Dendritic cell treated with granulocyte-macrophage colony-stimulating factor and Interleukin-4, amounts not matched to agents 40 ng/mL and 50 ng/mL, for 4 days (primary cell): ENCODE measurements at regions not wholly inside any gene's neighbourhood (a gene's known extent, or its start where the extent isn't known, plus 50 kb on each side); places are given as distances from the start of the nearest gene placed in this dataset.
"Not testable (repeated sequence)": the region's sequence is repeated elsewhere in the genome, so short reads cannot be mapped to it uniquely, and the experiment has no call there.

ENCODE experiments used
- H3K27ac Mint-ChIP-seq: one replicate; pipeline ENCODE4 v1.8.0; 2022; ENCODE audit warnings: mild to moderate bottlenecking, mixed read lengths
- H3K27me3 Mint-ChIP-seq: one replicate; pipeline ENCODE4 v1.8.0; 2022; ENCODE audit warnings: mild to moderate bottlenecking, mixed read lengths
- H3K36me3 Mint-ChIP-seq: one replicate; pipeline ENCODE4 v1.8.0; 2022; ENCODE audit warnings: low read depth, mixed read lengths
- H3K4me1 Mint-ChIP-seq: one replicate; pipeline ENCODE4 v1.8.0; 2022; ENCODE audit warnings: low read depth, mixed read lengths
- H3K4me3 Mint-ChIP-seq: one replicate; pipeline ENCODE4 v1.8.0; 2022; ENCODE audit warnings: mild to moderate bottlenecking, moderate library complexity, mixed read lengths
- H3K9me3 Mint-ChIP-seq: one replicate; pipeline ENCODE4 v1.8.0; 2022; ENCODE audit warnings: mixed read lengths
- intact Hi-C: fragments of 100-400 bp; cut with micrococcal nuclease; formaldehyde crosslinking; loops from one replicate; pipeline ENCODE4 v1.15.0; 2022

DNA sequence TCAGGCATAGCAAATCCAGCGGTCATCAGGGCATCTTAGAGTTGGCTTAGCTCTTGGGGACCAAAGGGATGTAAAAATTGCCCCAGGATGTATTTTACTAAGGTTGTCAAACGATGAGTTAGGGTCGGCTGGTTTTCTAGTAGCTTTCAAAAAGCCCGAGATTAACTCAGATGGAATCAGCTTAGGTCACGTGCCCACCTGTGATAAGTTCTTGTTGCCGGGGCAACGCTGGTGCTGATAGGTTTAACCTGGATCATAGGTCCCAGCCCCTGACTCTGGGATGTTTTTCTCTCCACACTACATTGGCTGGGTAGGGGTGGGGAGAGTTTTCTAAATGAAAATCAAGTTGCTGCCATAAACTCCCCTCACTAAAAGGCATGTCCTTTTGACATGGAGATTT lies 257.3 kb upstream of the SULF2 start:
- Mint-ChIP-seq H3K36me3 (no peaks in the 10 kb centered on the region), H3K9me3 (no peaks in the 10 kb centered on the region), H3K4me1 (no peaks in the 10 kb centered on the region), H3K27me3 (peaks cover 23% of the 10 kb centered on the region), H3K4me3 (no peak overlapping the region), H3K27ac (no peak overlapping the region)
- intact Hi-C loops: no loop called here

DNA sequence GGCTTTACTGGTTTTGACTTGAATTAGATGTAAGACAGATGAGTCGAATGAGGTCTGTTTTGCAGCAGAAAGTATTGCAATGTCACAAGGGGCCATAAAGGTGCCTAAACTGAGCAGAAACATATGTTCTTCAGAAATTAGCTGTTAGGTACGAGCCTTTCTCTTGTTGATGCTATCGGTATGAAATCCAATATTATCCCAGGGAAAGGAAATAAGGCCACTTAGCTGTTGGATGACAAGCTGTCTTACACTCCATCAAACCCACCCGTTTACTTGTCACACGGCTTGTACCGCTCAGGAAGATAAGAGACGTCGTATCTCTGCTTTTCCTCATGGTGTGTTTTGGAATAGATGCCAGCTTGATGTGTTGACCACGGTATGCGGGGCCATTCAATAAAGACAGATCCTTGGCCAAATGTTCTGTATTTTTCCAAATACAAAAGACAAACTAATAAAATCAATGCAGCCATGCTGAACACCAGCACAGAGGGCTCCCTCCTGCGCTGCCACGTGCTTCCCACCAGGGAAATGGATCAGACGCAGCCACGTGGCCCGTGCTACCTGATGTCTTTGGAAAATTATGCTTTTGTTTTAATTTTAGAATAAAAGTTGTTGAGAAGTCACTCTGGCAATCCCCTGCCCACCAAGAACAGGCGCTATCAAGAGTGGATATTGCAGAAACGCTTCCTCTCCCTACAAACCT lies 255.9 kb upstream of the SULF2 start:
- intact Hi-C loops: no loop called here
- Mint-ChIP-seq H3K27me3 (peaks cover 25% of the 10 kb centered on the region), H3K9me3 (no peaks in the 10 kb centered on the region), H3K36me3 (no peaks in the 10 kb centered on the region), H3K4me1 (no peaks in the 10 kb centered on the region), H3K27ac (no peak overlapping the region), H3K4me3 (no peak overlapping the region)

DNA sequence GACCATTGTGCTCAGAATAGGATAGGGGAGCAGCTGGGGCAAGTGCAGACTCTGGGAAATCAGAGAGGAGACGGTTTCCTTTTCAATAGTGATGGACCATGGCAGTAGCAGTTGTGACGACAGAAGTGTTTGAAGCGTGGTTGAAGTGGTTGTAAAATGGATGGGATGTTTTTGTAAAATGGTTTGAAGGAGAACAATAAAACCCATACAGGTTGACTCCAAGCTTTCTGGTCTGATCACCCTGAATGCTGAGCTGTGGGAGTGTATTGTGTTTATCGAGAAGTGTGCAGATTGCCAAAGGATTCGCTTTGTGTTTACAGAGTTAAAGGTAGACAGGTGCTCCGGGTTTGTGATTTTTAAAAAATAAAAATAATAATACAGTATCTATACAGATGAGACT lies 255.2 kb upstream of the SULF2 start:
- intact Hi-C loops: no loop called here
- H3K36me3 Mint-ChIP-seq: no peaks in the 10 kb centered on the region
- no peaks in the 10 kb centered on the region for H3K4me1 Mint-ChIP-seq
- H3K4me3 Mint-ChIP-seq: no peak overlapping the region
- peaks cover 19% of the 10 kb centered on the region for H3K27me3 Mint-ChIP-seq
- H3K27ac Mint-ChIP-seq: no peak overlapping the region
- peaks cover 1% of the 10 kb centered on the region for H3K9me3 Mint-ChIP-seq

DNA sequence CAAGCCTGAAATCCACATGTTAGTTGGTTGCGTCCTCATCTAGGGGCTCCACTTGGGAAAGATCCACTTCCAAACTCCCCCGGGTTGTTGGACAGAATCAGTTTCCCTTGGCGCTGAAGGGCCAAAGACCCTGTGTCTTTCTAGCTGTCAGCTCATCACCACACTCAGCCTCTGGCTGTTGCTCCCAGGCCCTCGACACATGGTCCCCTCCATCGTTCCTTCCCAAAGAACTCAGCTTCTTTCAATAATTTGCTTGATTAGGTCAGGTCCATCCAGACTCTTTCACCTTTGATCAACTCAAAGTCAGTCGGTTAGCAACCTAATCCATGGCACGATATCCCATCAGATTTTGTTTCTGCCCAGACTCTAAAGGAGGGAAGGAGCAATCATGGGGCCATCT lies 254.8 kb upstream of the SULF2 start:
- intact Hi-C loops: no loop called here
- Mint-ChIP-seq H3K27me3 (peaks cover 20% of the 10 kb centered on the region), H3K27ac (no peak overlapping the region), H3K4me1 (no peaks in the 10 kb centered on the region), H3K36me3 (no peaks in the 10 kb centered on the region), H3K9me3 (peaks cover 5% of the 10 kb centered on the region), H3K4me3 (no peak overlapping the region)

DNA sequence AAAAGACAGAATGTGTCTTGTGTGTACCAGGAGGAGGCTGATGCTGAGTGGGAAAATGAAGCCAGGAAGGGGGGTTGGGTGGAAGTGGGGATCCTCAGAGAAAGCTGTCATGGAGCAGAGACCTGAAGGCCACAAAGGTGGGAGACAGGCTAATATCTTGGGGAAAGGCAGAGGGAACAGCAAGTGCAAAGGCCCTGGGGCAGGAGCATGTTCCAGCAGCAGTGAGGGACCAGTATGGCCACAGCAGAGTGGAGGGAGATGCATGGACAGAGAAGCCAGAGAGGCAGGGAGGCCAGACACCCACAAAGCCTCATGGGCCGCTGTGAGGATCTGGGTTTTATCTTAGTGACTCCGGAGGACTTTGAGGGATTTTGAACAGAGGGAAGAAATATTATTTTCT lies 254.2 kb upstream of the SULF2 start:
- intact Hi-C loops: no loop called here
- H3K27me3 Mint-ChIP-seq: peaks cover 22% of the 10 kb centered on the region
- H3K4me1 Mint-ChIP-seq: no peaks in the 10 kb centered on the region
- H3K27ac Mint-ChIP-seq: no peak overlapping the region
- no peaks in the 10 kb centered on the region for H3K36me3 Mint-ChIP-seq
- H3K4me3 Mint-ChIP-seq: no peak overlapping the region
- H3K9me3 Mint-ChIP-seq: peaks cover 8% of the 10 kb centered on the region

DNA sequence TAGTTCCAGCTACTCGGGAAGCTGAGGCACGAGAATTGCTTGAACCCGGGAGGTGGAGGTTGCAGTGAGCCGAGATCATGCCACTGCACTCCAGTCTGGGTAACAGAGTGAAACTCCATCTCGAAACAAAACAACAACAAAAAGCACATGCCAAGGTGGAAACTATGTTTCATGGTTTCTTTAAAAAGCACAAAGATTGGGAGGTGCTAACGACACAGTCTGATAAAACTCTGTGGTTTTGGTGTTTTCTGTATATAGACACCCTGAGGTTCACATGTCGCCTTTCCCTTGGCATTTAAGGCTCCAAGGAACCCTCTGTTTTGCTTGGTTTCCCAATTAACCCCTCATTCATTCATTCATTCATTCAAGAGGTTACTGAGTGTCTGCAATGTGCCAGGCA lies 253.4 kb upstream of the SULF2 start:
- H3K4me1 Mint-ChIP-seq: no peaks in the 10 kb centered on the region
- H3K27ac Mint-ChIP-seq: no peak overlapping the region
- no peaks in the 10 kb centered on the region for H3K36me3 Mint-ChIP-seq
- no peak overlapping the region for H3K4me3 Mint-ChIP-seq
- intact Hi-C loops: no loop called here
- H3K27me3 Mint-ChIP-seq: peaks cover 19% of the 10 kb centered on the region
- H3K9me3 Mint-ChIP-seq: peaks cover 8% of the 10 kb centered on the region

DNA sequence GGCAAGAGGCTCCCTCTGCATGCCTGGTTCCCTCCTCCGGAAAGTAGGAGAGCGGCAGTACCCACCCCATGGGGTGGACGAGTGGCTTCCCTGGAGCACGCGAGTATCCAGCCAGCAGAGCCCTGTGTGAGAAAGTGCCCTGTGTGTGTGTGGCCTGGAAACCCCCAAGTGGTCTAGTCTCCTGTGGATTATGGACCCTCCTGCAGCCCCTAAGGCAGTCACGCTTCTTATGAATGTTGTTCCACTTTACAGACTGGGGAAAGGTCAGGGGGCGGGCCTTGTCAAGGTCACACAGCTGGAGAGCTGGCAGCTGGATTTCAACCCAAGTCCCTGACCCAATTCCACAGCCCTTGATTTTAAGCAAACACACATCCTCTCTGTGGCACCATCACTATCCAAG lies 252.5 kb upstream of the SULF2 start:
- H3K4me1 Mint-ChIP-seq, H3K27ac Mint-ChIP-seq, H3K9me3 Mint-ChIP-seq, H3K36me3 Mint-ChIP-seq, H3K4me3 Mint-ChIP-seq, intact Hi-C loops: not testable (repeated sequence)
- H3K27me3 Mint-ChIP-seq: peaks cover 19% of the 10 kb centered on the region

DNA sequence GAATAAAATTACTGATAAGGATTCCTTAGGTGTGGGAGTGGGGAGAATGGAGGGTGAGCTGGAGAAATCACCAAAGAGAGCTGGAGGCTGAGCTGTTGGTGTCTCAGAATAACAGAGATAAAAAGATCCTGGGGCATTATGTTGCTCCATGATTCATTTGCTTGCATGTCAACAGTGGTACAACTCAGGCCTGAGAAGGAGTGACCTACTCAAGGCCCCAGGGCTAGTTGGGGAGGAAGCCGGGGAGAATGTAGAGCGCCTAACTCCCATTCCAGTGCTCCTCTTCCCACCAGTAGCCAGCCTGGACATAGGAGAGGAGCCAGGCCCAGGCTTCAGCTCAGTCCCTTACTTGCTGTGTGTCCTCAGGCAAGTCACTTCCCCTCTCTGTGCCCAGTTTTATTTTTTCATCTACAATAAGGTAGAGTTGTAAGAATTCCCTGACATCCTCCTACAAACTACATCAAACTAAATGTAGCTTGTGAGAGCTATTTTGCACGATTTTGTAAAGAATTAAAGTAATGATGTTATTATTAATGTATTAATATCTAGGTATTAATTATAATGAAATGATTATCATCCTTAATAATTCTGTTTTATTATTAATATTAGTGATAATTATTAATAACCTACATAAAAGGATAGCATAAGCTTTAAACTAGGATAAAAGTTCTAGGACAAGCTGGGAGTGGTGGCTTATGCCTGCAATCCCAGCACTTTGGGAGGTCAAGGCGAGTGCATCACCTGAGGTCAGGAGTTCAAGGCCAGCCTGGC lies 250.9 kb upstream of the SULF2 start:
- Mint-ChIP-seq H3K4me1 (no peaks in the 10 kb centered on the region), H3K4me3 (no peak overlapping the region), H3K27ac (no peak overlapping the region), H3K36me3 (no peaks in the 10 kb centered on the region), H3K27me3 (peaks cover 21% of the 10 kb centered on the region), H3K9me3 (peaks cover 8% of the 10 kb centered on the region)
- intact Hi-C loops: no loop called here

DNA sequence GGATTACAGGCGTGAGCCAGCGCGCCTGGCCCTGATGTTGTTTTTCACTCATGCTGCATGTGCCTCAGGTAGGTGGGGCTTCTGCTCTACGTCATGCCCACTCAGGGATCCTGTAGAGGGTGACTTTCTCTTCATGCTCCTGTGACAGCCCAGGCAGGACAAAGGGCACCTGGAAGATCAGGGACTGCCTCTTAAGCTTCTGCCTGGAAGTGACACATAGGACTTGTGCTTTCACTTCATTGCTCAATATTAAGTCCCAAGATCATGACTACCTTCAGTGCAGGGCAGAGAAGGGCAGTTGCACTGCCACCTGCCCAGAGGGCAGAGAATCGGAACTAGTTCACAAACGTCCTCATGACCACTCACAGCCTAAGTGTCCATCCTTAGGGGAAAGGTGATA lies 249.5 kb upstream of the SULF2 start:
- Mint-ChIP-seq H3K27me3 (peaks cover 20% of the 10 kb centered on the region), H3K9me3 (peaks cover 8% of the 10 kb centered on the region), H3K36me3 (no peaks in the 10 kb centered on the region), H3K4me1 (no peaks in the 10 kb centered on the region), H3K4me3 (no peak overlapping the region), H3K27ac (no peak overlapping the region)
- intact Hi-C loops: no loop called here

DNA sequence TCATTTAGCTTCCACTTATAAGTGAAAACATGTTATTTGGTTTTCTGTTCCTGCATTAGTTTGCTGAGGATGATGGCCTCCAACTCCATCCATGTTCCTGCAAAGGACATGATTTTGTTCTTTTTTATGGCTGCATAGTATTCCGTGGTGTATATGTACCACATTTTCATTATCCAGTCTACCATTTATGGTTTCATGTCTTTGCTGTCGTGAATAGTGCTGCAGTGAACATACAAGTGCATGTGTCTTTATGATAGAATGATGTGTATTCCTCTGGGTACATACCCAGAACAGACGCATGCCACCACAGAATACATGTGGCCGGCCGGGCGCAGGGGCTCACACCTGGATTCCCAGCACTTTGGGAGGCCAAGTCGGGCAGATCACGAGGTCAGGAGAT lies 247.7 kb upstream of the SULF2 start:
- H3K36me3 Mint-ChIP-seq, H3K9me3 Mint-ChIP-seq, H3K27ac Mint-ChIP-seq, H3K4me3 Mint-ChIP-seq, intact Hi-C loops, H3K4me1 Mint-ChIP-seq: not testable (repeated sequence)
- H3K27me3 Mint-ChIP-seq: peaks cover 20% of the 10 kb centered on the region

DNA sequence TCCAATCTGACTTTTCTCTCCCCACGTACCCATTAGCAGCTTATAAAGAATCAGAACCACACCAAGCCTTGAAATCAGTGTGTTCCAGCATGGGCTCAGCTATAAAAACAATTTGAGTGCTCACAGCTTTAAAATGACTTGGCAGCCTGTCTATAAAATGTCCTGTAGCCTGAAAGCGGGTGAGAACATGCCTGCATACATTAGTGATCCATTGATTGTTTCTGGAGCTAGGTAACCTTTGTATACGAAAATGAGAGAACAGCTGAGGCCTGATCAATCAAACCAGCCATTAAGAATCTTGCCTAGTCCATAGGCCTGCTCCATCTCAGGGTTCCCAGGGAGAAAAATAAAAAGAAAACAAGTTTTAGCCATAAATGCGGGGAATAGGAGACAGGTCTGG lies 245.8 kb upstream of the SULF2 start:
- no peak overlapping the region for H3K27ac Mint-ChIP-seq
- intact Hi-C loops: no loop called here
- peaks cover 22% of the 10 kb centered on the region for H3K27me3 Mint-ChIP-seq
- H3K36me3 Mint-ChIP-seq: no peaks in the 10 kb centered on the region
- H3K4me1 Mint-ChIP-seq: no peaks in the 10 kb centered on the region
- H3K4me3 Mint-ChIP-seq: no peak overlapping the region
- peaks cover 8% of the 10 kb centered on the region for H3K9me3 Mint-ChIP-seq

DNA sequence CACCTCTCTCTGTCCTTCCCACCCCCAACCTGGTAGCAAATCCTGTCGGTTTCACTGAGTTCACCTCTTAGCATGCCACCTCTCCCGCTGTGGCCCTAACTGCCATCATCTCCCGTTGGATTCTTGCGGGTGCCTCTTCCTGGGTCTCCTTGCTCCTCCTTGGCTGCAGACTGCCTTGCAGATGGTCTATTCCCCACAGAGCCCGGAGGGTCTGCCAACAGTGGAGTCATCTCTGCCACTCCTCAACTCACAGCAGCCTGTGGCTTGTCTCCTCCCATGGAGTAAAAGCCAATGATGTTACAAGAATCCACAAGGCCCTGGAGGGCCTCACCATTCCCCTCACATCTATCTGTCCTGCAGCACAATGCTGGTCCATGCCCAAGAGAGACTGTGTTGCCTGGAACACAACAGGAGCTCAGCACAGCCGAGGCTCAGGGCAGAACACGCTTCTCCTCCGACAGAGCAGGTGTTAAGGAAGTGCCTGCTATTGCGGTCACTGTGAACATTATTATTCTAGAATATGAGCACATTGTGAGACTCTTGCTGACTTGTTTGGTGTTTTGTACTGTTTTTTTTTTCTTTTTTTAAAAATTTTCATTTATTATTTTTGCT lies 241.8 kb upstream of the SULF2 start:
- intact Hi-C loops: no loop called here
- H3K36me3 Mint-ChIP-seq: no peaks in the 10 kb centered on the region
- peaks cover 32% of the 10 kb centered on the region for H3K27me3 Mint-ChIP-seq
- H3K4me1 Mint-ChIP-seq: no peaks in the 10 kb centered on the region
- no peak overlapping the region for H3K27ac Mint-ChIP-seq
- no peak overlapping the region for H3K4me3 Mint-ChIP-seq
- H3K9me3 Mint-ChIP-seq: no peaks in the 10 kb centered on the region

DNA sequence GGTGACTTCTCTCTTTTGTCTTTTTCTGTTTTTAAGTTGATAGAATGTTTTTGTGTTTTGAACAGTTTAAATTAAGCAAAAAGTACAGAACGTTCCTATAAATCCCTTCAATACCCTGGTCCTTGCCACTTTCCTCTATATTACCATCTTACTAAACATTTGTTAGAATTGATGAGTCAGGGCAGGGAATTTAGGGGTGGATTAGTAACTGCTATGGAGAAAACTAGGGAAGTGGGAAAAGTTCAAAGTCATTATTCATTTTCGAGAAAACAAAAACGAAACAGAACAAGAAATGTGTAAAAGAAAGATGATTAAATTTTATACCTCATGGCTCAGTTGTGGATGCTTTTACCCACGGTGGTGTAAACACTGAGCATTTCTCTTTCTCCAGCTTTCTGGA lies 240.4 kb upstream of the SULF2 start:
- H3K27me3 Mint-ChIP-seq: peaks cover 30% of the 10 kb centered on the region
- H3K36me3 Mint-ChIP-seq: no peaks in the 10 kb centered on the region
- no peak overlapping the region for H3K4me3 Mint-ChIP-seq
- no peak overlapping the region for H3K27ac Mint-ChIP-seq
- intact Hi-C loops: no loop called here
- no peaks in the 10 kb centered on the region for H3K9me3 Mint-ChIP-seq
- no peaks in the 10 kb centered on the region for H3K4me1 Mint-ChIP-seq

DNA sequence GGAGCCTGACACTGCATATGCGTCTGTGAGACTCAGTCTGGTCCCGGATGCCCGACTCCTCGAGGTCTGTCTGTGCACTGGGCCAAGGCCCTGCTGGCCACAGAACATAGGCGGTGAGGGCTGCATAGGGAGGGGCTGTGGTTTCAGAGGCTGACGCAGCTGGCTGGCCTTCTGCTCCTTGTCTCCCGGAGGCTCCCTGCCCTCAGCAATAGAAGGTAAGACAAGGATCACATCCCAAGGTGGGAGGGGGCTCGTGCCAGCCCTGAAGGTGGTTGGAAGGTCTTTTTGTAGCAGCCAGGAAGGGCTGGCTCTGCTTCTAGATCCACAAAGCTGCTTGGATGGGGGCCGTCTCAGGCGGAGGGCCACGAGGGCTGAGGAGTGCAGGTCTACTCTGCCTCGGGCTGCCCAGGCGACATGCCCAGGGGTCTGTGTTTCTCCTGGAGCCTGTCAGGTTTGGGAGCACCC lies 239.8 kb upstream of the SULF2 start:
- Mint-ChIP-seq H3K4me1 (no peaks in the 10 kb centered on the region), H3K27ac (no peak overlapping the region), H3K4me3 (no peak overlapping the region), H3K36me3 (no peaks in the 10 kb centered on the region), H3K9me3 (no peaks in the 10 kb centered on the region), H3K27me3 (peaks cover 32% of the 10 kb centered on the region)
- intact Hi-C loops: no loop called here
